HuH-7 (cell line): ENCODE measurements at regions not wholly inside any gene's neighbourhood (a gene's known extent, or its start where the extent isn't known, plus 50 kb on each side); places are given as distances from the start of the nearest gene placed in this dataset.

Experiments
- DNase-seq: peaks from one replicate; pipeline ENCODE4 v3.0.0; 2011; ENCODE audit warnings: low spot score

GRCh38 chr4:22021106-22021505 lies 72.5 kb upstream of the KCNIP4 start:
- no peak for DNase-seq

GRCh38 chr4:22020129-22020528 lies 71.6 kb upstream of the KCNIP4 start:
- DNase-seq = no peak

GRCh38 chr4:22019676-22020075 lies 71.1 kb upstream of the KCNIP4 start:
- DNase-seq = no peak

GRCh38 chr4:22014222-22014741 lies 65.7 kb upstream of the KCNIP4 start:
- DNase-seq = no peak

GRCh38 chr4:22003878-22004277 lies 55.3 kb upstream of the KCNIP4 start:
- no peak for DNase-seq
